Activated CD4-positive, alpha-beta T cell treated with anti-CD3 and anti-CD28 coated beads for 36 hours (primary cell): ENCODE measurements at regions not wholly inside any gene's neighbourhood (a gene's known extent, or its start where the extent isn't known, plus 50 kb on each side); places are given as distances from the start of the nearest gene placed in this dataset.
A peak's percentile ranks its signal among the peaks of the same experiment; 100 is the strongest.

ENCODE experiments used
- ATAC-seq: fragments of 200-7000 bp; cut with Tn5 transposase; one replicate; pipeline ENCODE4 v1.10.0; 2021; ENCODE audit warnings: mild to moderate bottlenecking, moderate library complexity
- CTCF ChIA-PET: fragments of 350-600 bp; sonication (Branson Sonifier 250); formaldehyde crosslinking; loops from one replicate; lab custom pipeline; 2021; ENCODE audit warnings: antibody characterized with exemption; lab: Charles Lee
- POLR2A ChIA-PET: fragments of 350-600 bp; sonication (Branson Sonifier 250); formaldehyde crosslinking; loops from one replicate; lab custom pipeline; 2021; ENCODE audit warnings: antibody characterized with exemption, inconsistent platforms; lab: Charles Lee
- DNase-seq: peaks from one replicate; pipeline ENCODE4 v3.0.0-alpha.2; 2020
- H3K27ac Mint-ChIP-seq: one replicate; pipeline ENCODE4 v1.8.0; 2021; ENCODE audit warnings: mixed read lengths
- H3K27me3 Mint-ChIP-seq: one replicate; pipeline ENCODE4 v1.8.0; 2021; ENCODE audit warnings: mixed read lengths
- H3K36me3 Mint-ChIP-seq: one replicate; pipeline ENCODE4 v1.8.0; 2021; ENCODE audit warnings: low read depth, mixed read lengths
- H3K4me1 Mint-ChIP-seq: one replicate; pipeline ENCODE4 v1.8.0; 2021; ENCODE audit warnings: mixed read lengths
- H3K4me3 Mint-ChIP-seq: one replicate; pipeline ENCODE4 v1.8.0; 2021; ENCODE audit warnings: mild to moderate bottlenecking, moderate library complexity, mixed read lengths
- H3K9me3 Mint-ChIP-seq: one replicate; pipeline ENCODE4 v1.8.0; 2021; ENCODE audit warnings: low read depth, mixed read lengths
- intact Hi-C, 2 experiments: fragments of 100-400 bp; cut with DNase I in 1 of 2; cut with micrococcal nuclease in 1 of 2; formaldehyde crosslinking; loops; one replicate each; pipeline versions ENCODE4 v1.14.2 to v1.15.1; 2022 to 2024; cut with DNase I, micrococcal nuclease

- H3K4me3 Mint-ChIP-seq, result no peak overlapping the region
- POLR2A ChIA-PET, result no interaction called here
- no peaks in the 10 kb centered on the region for H3K27me3 Mint-ChIP-seq
- H3K9me3 Mint-ChIP-seq, result no peaks in the 10 kb centered on the region
- DNase-seq, result no peak
- H3K4me1 Mint-ChIP-seq, result peaks cover 21% of the 10 kb centered on the region
- intact Hi-C loops, result loop anchor here in 1 of 2 experiments (5.0 kb wide), 1 partner anchor 136 kb away; no protein-coding TSS in a partner anchor
- ATAC-seq, result no peak
- H3K36me3 Mint-ChIP-seq, result peaks cover 14% of the 10 kb centered on the region
- no peak overlapping the region for H3K27ac Mint-ChIP-seq
- CTCF ChIA-PET, result no interaction called here
Observed at GRCh38 chr6:144723431-144723830, 438.3 kb downstream of the UTRN start.

- H3K4me3 Mint-ChIP-seq, result no peak overlapping the region
- H3K4me1 Mint-ChIP-seq, result peaks cover 23% of the 10 kb centered on the region
- no peaks in the 10 kb centered on the region for H3K9me3 Mint-ChIP-seq
- POLR2A ChIA-PET, result no interaction called here
- no peak overlapping the region for H3K27ac Mint-ChIP-seq
- no peaks in the 10 kb centered on the region for H3K27me3 Mint-ChIP-seq
- DNase-seq (no peak), ATAC-seq (no peak)
- CTCF ChIA-PET, result no interaction called here
- H3K36me3 Mint-ChIP-seq, result peaks cover 13% of the 10 kb centered on the region
- intact Hi-C loops, result loop anchor here in 1 of 2 experiments (5.0 kb wide), 1 partner anchor 138 kb away; no protein-coding TSS in a partner anchor
Observed at GRCh38 chr6:144724818-144725217, 439.7 kb downstream of the UTRN start.

- Mint-ChIP-seq H3K4me1 (peaks cover 23% of the 10 kb centered on the region), H3K27me3 (no peaks in the 10 kb centered on the region), H3K4me3 (no peak overlapping the region), H3K36me3 (peaks cover 7% of the 10 kb centered on the region), H3K9me3 (no peaks in the 10 kb centered on the region), H3K27ac (no peak overlapping the region)
- POLR2A ChIA-PET, result no interaction called here
- ATAC-seq (peak; percentile 55), DNase-seq (peak; percentile 37)
- CTCF ChIA-PET, result no interaction called here
- intact Hi-C loops, result no loop called here
Observed at GRCh38 chr6:144725736-144726522, 440.8 kb downstream of the UTRN start.

- POLR2A ChIA-PET, result no interaction called here
Observed at GRCh38 chr6:144728804-144729203, 443.7 kb downstream of the UTRN start.

GRCh38 chr6:144729502-144729901 is 444.4 kb downstream of the UTRN start:
- ATAC-seq, result no peak
- Mint-ChIP-seq H3K4me1 (peaks cover 11% of the 10 kb centered on the region), H3K27ac (no peak overlapping the region), H3K36me3 (peaks cover 12% of the 10 kb centered on the region), H3K9me3 (no peaks in the 10 kb centered on the region), H3K4me3 (no peak overlapping the region), H3K27me3 (no peaks in the 10 kb centered on the region)
- ChIA-PET CTCF (interaction anchor here (1.1 kb wide), 1 partner anchor 10 kb away, joined by 3 read pairs; no protein-coding TSS in a partner anchor), POLR2A (no interaction called here)
- intact Hi-C loops, result no loop called here
- no peak for DNase-seq

More at GRCh38 chr6:144728804-144729203, 443.7 kb downstream of the UTRN start:
- intact Hi-C loops, result no loop called here
- H3K36me3 Mint-ChIP-seq, result peaks cover 10% of the 10 kb centered on the region
- H3K27ac Mint-ChIP-seq, result no peak overlapping the region
- no peak overlapping the region for H3K4me3 Mint-ChIP-seq
- H3K9me3 Mint-ChIP-seq, result no peaks in the 10 kb centered on the region
- no peak for ATAC-seq
- H3K4me1 Mint-ChIP-seq, result peaks cover 11% of the 10 kb centered on the region
- no peak for DNase-seq
- no peaks in the 10 kb centered on the region for H3K27me3 Mint-ChIP-seq
- CTCF ChIA-PET, result interaction anchor here (1.1 kb wide), 1 partner anchor 9 kb away, joined by 3 read pairs; no protein-coding TSS in a partner anchor

- H3K27ac Mint-ChIP-seq, result no peak overlapping the region
Observed at GRCh38 chr6:144730088-144730645, 445.0 kb downstream of the UTRN start.

GRCh38 chr6:144731229-144731628 is 446.1 kb downstream of the UTRN start:
- peaks cover 5% of the 10 kb centered on the region for H3K4me1 Mint-ChIP-seq
- intact Hi-C loops, result no loop called here
- H3K4me3 Mint-ChIP-seq, result no peak overlapping the region
- ATAC-seq (no peak), DNase-seq (no peak)
- peaks cover 13% of the 10 kb centered on the region for H3K36me3 Mint-ChIP-seq
- ChIA-PET CTCF (no interaction called here), POLR2A (no interaction called here)
- no peaks in the 10 kb centered on the region for H3K27me3 Mint-ChIP-seq
- H3K9me3 Mint-ChIP-seq, result no peaks in the 10 kb centered on the region
- no peak overlapping the region for H3K27ac Mint-ChIP-seq

More at GRCh38 chr6:144730088-144730645, 445.0 kb downstream of the UTRN start:
- POLR2A ChIA-PET, result no interaction called here
- Mint-ChIP-seq H3K9me3 (no peaks in the 10 kb centered on the region), H3K4me1 (peaks cover 11% of the 10 kb centered on the region), H3K27me3 (no peaks in the 10 kb centered on the region), H3K36me3 (peaks cover 11% of the 10 kb centered on the region), H3K4me3 (no peak overlapping the region)
- no peak for DNase-seq
- intact Hi-C loops, result no loop called here
- no peak for ATAC-seq
- CTCF ChIA-PET, result interaction anchor here (1.1 kb wide), 1 partner anchor 10 kb away, joined by 3 read pairs; no protein-coding TSS in a partner anchor

- Mint-ChIP-seq H3K9me3 (no peaks in the 10 kb centered on the region), H3K4me1 (no peaks in the 10 kb centered on the region), H3K27ac (no peak overlapping the region), H3K4me3 (no peak overlapping the region), H3K27me3 (no peaks in the 10 kb centered on the region), H3K36me3 (peaks cover 13% of the 10 kb centered on the region)
- intact Hi-C loops, result no loop called here
- no peak for ATAC-seq
- CTCF ChIA-PET, result no interaction called here
- POLR2A ChIA-PET, result no interaction called here
- no peak for DNase-seq
Observed at GRCh38 chr6:144736763-144737162, 451.6 kb downstream of the UTRN start.

GRCh38 chr6:144737998-144738397 is 452.9 kb downstream of the UTRN start:
- intact Hi-C loops, result no loop called here
- DNase-seq, result no peak
- Mint-ChIP-seq H3K4me3 (no peak overlapping the region), H3K27me3 (no peaks in the 10 kb centered on the region), H3K4me1 (no peaks in the 10 kb centered on the region), H3K36me3 (peaks cover 10% of the 10 kb centered on the region), H3K27ac (no peak overlapping the region), H3K9me3 (no peaks in the 10 kb centered on the region)
- ChIA-PET POLR2A (no interaction called here), CTCF (interaction anchor here (0.6 to 0.7 kb wide), 2 partner anchors 63 to 168 kb away, joined by 3 to 5 read pairs; no protein-coding TSS in a partner anchor)
- no peak for ATAC-seq

GRCh38 chr6:144739873-144740272 is 454.7 kb downstream of the UTRN start:
- ChIA-PET POLR2A (no interaction called here), CTCF (no interaction called here)
- DNase-seq (no peak), ATAC-seq (no peak)
- intact Hi-C loops, result no loop called here
- H3K4me1 Mint-ChIP-seq, result no peaks in the 10 kb centered on the region
- peaks cover 2% of the 10 kb centered on the region for H3K36me3 Mint-ChIP-seq
- no peak overlapping the region for H3K4me3 Mint-ChIP-seq
- H3K27me3 Mint-ChIP-seq, result no peaks in the 10 kb centered on the region
- no peaks in the 10 kb centered on the region for H3K9me3 Mint-ChIP-seq
- no peak overlapping the region for H3K27ac Mint-ChIP-seq

- POLR2A ChIA-PET, result no interaction called here
- intact Hi-C loops, result no loop called here
- CTCF ChIA-PET, result interaction anchor here (0.7 kb wide), 1 partner anchor 461 kb away, joined by 3 read pairs; no protein-coding TSS in a partner anchor
- H3K27ac Mint-ChIP-seq, result no peak overlapping the region
- H3K4me3 Mint-ChIP-seq, result no peak overlapping the region
- ATAC-seq (no peak), DNase-seq (no peak)
- no peaks in the 10 kb centered on the region for H3K27me3 Mint-ChIP-seq
- H3K36me3 Mint-ChIP-seq, result no peaks in the 10 kb centered on the region
- no peaks in the 10 kb centered on the region for H3K4me1 Mint-ChIP-seq
- H3K9me3 Mint-ChIP-seq, result no peaks in the 10 kb centered on the region
Observed at GRCh38 chr6:144741659-144742058, 456.5 kb downstream of the UTRN start.

GRCh38 chr6:144742779-144743178 is 457.6 kb downstream of the UTRN start:
- no peak overlapping the region for H3K27ac Mint-ChIP-seq
- ChIA-PET POLR2A (no interaction called here), CTCF (interaction anchor here (0.8 kb wide), 1 partner anchor 161 kb away, joined by 3 read pairs; no protein-coding TSS in a partner anchor)
- H3K9me3 Mint-ChIP-seq, result no peaks in the 10 kb centered on the region
- H3K4me3 Mint-ChIP-seq, result no peak overlapping the region
- no peaks in the 10 kb centered on the region for H3K36me3 Mint-ChIP-seq
- intact Hi-C loops, result no loop called here
- no peaks in the 10 kb centered on the region for H3K27me3 Mint-ChIP-seq
- H3K4me1 Mint-ChIP-seq, result no peaks in the 10 kb centered on the region
- ATAC-seq (no peak), DNase-seq (no peak)
